GM19025 (cell line): ENCODE measurements at regions not wholly inside any gene's neighbourhood (a gene's known extent, or its start where the extent isn't known, plus 50 kb on each side); places are given as distances from the start of the nearest gene placed in this dataset.
"Not testable (repeated sequence)": the region's sequence is repeated elsewhere in the genome, so short reads cannot be mapped to it uniquely, and the experiment has no call there.

Experiments used
- ATAC-seq: cut with Tn5 transposase; IDR thresholded peaks from one replicate; pipeline ENCODE4 v1.9.1; 2021; ENCODE audit warnings: mild to moderate bottlenecking, low read depth, moderate library complexity; ENCODE audit not compliant: unreplicated experiment

- no peak for ATAC-seq
Measured at GRCh38 chr18:79595876-79596374, 83.7 kb upstream of the CTDP1 start.

- ATAC-seq = no peak
Measured at GRCh38 chr18:79596446-79597175, 83.0 kb upstream of the CTDP1 start.

GRCh38 chr18:79597176-79597830, 82.3 kb upstream of the CTDP1 start:
- ATAC-seq = no peak

DNA sequence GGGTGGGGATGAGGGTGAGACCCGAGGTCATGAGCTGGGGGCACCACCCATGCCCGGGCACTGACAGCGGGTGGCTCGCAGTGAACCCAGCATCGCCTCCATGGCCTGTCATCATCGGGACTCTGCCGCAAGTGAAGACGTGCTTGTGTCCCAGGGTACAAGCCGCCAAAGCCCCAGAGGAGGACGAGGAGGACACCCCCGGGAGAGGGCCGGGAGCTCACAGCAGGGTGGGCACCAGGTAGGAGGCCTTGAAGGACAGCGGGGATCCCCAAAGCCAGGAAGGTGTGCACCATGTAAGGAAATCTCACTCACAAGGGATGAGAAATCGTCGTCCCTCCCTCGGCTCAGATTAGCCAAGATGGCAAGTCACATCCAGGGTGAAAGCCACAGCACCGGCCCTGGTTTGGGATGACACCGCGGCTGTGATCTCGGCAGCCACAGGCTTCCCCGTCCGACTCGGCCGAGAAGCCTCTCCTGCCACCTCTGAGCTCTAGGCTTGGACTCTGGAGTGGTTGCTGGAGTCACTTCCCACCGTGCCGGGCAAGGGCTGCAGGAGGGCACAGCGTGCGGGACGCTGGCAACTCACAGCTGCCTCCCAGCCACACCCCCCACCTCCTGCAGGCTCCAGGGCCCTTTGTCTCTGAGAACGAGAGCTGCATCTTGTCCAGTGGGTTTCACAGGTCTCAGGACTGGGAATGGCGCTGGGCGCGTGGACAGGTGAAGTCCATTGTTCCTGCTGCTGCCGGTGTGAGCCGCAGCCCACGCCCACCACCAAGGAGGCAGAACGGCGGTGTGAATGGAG, 81.6 kb upstream of the CTDP1 start:
- no peak for ATAC-seq

DNA sequence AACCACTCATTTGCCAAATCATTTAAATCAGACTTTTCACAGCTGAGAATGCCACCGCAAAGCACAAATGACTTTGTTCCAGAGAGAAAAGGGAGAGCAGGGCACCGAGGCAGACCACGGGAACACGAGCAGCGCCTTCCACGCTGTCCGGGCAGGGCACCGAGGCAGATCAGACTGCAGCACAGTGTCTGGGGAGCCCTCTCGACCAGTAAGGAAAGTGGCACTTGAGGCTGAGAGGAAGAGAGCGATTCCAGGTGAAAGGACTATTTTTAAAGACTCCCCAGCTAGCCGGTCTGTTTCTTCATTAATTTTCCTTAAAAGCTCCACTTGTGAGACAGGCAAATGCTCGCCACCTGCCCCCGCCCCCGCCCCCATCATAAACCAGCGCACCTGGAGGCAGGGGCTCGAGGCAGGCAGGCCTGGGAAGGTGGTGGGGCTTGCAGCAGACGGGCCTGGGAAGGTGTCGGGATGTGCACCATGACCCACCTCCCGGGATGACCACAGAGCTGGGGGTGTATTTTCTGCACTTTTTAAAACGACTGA, 80.9 kb upstream of the CTDP1 start:
- no peak for ATAC-seq

DNA sequence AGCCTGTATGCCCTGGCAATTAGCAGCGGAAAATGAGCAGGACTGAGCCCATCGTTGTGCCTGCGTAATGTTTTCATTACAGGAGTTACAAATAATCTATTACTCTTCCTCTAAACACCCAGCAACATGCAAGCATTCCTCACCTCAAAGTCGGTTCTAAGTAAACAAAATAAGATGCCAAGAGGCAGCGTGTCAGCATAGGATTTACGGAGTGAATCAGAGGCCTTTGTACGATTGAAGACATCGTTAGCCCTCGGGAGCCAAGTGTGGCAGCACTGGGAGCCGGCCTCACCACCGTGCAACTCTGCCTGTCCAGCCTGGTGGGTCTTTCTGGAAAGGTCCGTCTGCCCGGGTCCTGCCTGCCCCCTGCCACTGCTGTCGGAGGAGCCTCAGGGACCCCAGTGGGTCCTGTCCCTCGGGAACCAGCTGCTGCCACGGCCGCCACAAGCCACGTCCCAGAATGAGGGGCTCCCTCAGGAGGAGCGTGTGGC, 80.1 kb upstream of the CTDP1 start:
- no peak for ATAC-seq

- no peak for ATAC-seq
Measured at GRCh38 chr18:79600141-79600540, 79.5 kb upstream of the CTDP1 start.

GRCh38 chr18:79600596-79600995, 79.0 kb upstream of the CTDP1 start:
- ATAC-seq = no peak

DNA sequence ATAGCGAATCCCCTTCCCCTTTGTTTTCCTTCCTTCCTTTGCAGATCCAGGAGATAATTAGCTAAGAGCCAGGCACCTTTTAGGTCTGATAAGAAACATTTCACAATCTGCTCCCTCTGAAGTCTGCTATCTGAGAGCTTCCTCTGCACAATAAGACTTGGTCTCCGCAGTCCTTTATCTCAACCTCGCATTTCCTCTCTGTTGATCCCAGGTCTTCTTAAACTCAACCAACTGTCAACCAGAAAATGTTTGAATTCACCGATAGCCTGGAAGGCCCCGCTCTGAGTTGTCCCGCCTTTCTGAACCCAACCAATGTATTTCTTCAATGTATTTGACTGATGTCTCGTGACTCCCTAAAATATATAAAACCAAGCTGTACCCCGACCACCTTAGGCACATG, 78.4 kb upstream of the CTDP1 start:
- no peak for ATAC-seq

DNA sequence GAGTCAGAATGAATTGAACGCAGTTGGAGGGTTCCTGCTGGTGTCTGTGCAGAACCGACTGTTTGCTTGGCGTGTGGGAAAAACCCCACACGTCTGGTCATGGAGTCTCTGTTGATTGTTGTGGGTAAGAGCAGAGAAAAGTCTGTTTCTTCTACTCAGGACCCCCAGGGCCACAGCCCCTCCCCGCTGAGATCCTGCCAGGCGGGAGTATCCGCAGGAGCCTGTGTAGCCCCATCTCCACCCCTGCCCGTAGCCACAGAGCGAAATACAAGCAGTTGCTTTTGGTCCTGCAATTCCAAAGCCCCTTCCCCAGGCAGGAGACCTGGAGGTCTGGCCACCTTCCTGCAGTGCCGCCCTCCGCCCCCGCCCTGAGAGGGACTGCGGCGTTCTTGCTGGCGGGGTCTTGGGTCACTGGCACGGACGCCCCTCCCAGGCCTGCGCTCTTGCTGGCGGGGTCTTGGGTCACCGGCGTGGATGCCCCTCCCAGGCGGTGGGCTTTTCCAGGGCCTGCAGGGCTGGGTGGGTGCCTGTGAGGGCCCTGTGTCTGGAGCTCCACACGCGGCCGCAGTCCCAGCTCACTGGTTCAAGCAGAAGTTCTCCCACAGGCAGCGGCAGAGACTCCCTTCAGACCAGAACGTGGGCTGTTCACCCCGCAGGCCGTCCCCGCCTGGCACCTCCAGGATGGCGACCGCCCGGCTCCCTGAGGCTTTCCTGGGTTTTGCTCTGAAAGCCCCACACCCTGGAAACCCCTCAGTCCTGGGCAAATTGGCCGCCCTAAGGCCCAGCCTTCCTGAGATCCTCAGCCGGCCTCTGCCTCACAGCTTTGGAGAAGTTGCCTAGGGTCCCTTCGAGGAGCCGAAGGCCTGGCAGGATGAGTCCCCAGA, 76.0 kb upstream of the CTDP1 start:
- ATAC-seq = no peak

GRCh38 chr18:79604205-79604912, 75.2 kb upstream of the CTDP1 start:
- no peak for ATAC-seq

GRCh38 chr18:79604913-79605880, 74.4 kb upstream of the CTDP1 start:
- ATAC-seq = no peak

- ATAC-seq = not testable (repeated sequence)
Measured at GRCh38 chr18:79606071-79606470, 73.5 kb upstream of the CTDP1 start.

DNA sequence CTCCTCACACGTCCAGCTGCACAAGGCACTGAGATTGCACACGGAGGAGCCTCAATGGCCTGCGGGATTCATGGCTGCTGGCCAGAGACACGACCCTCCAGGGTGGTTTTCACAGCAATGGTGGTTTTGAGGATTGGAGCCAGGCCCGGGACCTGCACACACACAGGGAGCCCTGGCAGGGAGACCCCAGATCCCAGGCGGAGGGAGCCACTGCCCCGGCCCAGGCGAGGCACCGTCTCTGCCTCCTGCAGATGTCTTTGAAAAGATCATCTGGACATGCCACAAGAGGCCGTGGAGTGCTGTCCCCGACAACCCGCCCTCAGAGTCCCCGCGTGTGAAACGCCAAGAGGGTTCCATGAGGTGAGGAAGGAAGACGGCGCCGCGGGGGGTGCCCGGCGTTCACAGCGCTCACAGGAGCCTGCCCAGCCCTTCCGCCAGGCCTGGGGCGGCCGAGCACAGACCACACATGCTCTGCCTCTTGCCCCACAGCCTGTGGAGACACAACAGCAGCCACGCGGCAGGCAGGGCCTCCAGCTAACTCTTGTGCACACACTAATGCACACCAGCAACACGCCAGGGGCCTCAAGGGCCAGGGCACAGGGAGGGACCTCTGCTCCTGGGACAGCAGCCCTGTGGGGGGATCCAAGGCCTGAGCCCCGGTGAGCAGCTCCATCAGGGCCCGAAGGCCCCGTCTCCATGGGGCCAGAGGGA, 72.8 kb upstream of the CTDP1 start:
- ATAC-seq = no peak

GRCh38 chr18:79607361-79607952, 72.1 kb upstream of the CTDP1 start:
- ATAC-seq = no peak

GRCh38 chr18:79608069-79608468, 71.5 kb upstream of the CTDP1 start:
- no peak for ATAC-seq

DNA sequence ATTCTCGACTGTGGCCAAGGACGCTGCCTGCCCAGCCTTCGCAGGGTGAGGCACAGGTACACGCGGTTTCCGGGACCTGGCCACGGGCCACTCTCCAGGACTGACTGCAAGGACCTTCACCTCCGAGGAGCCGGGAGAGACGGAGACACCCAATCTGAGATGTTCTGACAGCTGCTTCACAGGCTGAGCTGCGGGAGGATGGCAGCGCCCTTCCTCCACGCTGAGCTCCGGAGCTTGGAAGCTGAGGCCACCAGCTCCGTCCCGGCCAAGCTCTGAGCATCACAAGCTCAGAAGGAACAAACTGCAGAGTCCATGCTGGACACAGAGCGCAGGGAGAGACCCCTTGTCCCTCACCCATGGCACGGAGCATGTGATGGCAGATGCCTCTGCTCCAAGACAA, 71.1 kb upstream of the CTDP1 start:
- no peak for ATAC-seq
